Activated CD8-positive, alpha-beta memory T cell treated with anti-CD3 and anti-CD28 coated beads, Interleukin-2, amount 50 U/mL, for 24 hours (primary cell): ENCODE measurements at regions not wholly inside any gene's neighbourhood (a gene's known extent, or its start where the extent isn't known, plus 50 kb on each side); places are given as distances from the start of the nearest gene placed in this dataset.

Experiments used
- DNase-seq: peaks from one replicate; pipeline ENCODE4 v3.0.0-alpha.2; 2020; ENCODE audit errors: extremely low read depth

GRCh38 chr5:124645396-124645795, 101.0 kb downstream of the ZNF608 start:
- no peak for DNase-seq

DNA sequence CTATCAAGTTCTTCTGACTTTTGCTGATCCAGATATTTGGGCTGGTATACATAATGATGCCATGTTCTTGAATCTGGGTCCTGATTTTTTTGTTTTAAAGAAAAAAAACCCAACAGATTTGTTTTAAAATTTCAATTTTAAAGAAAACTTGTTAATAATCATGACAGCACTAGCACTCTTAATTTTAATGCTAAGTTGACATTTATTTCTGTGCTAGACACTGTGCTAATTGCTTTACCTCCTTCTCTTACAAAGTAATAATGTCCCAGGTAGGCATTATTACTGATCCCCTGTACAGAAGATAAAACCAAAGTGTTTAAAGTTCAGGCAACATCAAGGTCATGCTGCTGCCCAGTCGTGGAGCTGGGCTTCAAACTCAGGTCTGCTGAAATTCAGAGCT, 101.9 kb downstream of the ZNF608 start:
- DNase-seq, result no peak

DNA sequence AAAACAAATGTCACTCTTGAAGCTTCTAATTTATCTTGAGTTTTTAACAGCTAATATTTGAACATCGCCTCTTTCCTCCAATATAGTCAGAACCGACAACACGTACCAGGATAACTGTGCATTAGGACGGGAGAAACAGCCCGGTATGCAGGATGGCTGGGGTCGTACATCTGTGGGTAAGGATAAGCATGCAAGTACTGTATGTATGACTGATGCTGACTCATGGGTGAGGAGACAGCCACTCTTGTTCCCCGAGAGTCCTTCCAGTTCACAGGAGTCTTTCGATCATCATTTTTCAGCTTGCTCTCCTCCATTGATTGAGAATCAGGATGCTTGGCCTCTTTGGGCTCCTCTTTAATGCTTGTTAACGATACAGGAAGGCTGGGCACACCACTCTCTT, 102.3 kb downstream of the ZNF608 start:
- DNase-seq, result no peak

GRCh38 chr5:124643336-124643735, 103.1 kb downstream of the ZNF608 start:
- no peak for DNase-seq

GRCh38 chr5:124642151-124642550, 104.3 kb downstream of the ZNF608 start:
- no peak for DNase-seq

DNA sequence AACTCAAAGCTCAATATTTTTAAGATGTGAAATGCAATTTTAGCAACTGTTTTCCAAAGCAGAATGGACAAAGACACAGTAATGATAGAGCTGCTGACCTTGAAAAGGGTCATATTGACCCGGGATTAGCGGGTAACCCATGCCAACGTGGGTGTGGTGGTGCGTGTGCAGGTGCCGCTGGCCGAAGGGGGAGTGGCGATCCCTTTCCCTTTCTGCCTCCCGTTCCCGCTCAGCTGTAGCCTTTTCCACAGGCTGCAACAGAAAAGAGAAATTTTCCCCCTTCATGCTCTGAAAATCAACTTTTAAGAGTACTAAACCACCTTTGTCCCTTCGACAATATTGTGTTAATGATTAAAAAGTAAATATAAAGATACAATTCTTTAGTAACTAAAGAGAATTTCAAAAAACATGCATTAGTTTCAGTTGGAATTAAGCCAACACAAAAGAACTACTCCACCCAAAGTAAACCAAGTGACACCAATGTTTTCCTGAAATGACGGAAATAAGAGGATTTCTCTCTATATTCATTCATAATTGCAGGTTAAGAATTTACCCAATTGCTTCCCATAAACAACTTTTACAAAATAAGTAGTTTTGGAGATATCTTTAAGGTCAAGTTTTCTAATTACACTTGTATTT, 105.2 kb downstream of the ZNF608 start:
- no peak for DNase-seq

- no peak for DNase-seq
Observed at GRCh38 chr5:124639095-124639665, 107.3 kb downstream of the ZNF608 start.

DNA sequence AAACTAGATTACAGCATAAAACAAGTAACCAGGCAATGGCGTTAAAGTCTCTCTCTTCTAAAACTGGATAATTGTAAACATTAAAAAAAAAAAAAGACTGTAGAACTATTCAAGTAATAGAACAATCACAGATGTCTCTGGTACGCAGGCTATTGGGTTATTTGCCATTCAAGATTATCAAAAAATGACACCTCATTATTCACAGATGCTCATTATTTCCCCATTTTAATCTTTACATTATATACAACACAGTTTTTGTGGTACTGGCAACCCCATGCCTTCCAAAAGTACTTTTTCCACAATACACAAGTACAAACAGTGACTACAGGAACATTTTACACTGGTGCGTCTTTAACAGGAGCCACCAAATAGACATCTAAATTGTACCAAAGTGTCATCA, 109.4 kb downstream of the ZNF608 start:
- DNase-seq, result no peak

- no peak for DNase-seq
Observed at GRCh38 chr5:124634741-124635323, 111.6 kb downstream of the ZNF608 start.

DNA sequence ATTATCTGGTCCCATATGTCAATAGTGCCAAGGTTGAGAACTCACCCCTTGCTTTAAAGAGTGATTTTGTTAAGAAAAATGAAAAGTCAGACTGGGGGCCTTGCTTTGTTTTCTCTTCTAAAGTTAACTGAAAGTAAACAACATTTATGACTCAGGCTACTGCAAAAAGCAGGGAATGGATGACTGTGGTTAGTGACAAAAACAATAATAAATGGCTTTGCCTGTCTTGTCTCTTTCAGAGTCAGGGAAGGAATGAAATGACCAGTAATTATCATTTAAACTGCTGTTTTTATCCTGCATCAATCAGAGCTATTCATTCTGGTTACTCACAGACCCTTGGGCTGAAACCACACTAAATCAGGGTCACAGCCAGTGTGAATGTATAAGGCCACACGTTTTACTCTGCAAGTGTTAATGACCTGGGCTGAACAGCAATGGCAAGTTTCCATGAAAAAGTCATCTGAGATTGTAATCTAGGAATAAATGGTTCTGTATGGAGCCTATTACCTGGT, 112.2 kb downstream of the ZNF608 start:
- DNase-seq, result no peak

DNA sequence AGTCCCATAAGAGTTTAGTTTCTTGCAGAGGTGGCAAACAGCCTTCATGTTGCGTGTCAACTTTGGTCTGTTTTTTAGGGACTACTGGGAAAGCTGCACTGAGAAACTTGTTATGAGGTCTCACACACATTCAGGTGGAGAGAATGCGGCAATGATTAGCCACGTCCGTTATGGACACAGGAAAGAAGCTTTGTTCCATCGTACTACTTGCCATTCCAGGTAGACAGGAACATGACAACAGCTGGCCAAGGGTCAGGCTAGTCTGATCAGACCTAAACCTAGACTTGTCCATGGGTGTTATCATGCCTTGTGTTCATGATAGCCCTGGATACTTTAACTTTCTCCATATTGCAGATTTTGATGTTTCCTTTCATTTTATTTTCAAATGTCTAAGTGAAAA, 113.2 kb downstream of the ZNF608 start:
- DNase-seq, result no peak

GRCh38 chr5:124631874-124632550, 114.4 kb downstream of the ZNF608 start:
- DNase-seq, result no peak

GRCh38 chr5:124630767-124631704, 115.4 kb downstream of the ZNF608 start:
- no peak for DNase-seq

- no peak for DNase-seq
Observed at GRCh38 chr5:124628721-124629596, 117.5 kb downstream of the ZNF608 start.

GRCh38 chr5:124627815-124628595, 118.4 kb downstream of the ZNF608 start:
- no peak for DNase-seq

- no peak for DNase-seq
Observed at GRCh38 chr5:124626053-124626452, 120.4 kb downstream of the ZNF608 start.

DNA sequence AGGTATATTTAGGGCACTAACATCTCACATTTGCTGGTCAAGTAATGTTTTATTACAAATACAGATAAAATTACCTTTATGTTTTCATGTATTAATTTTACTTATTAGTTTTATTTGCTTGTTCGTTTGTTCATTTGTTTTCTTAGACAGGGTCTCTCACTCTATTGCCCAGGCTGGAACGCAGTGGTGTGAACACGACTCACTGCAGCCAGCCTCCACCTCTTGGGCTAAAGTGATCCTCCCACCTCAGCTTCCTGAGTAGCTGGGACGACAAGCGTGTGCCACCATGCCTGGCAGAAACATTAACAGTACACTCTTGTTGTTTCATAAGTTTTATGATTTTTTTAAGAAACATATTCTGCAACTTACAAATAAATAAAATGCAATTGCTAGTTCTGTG, 123.2 kb downstream of the ZNF608 start:
- no peak for DNase-seq

- no peak for DNase-seq
Observed at GRCh38 chr5:124622851-124623250, 123.6 kb downstream of the ZNF608 start.

GRCh38 chr5:124621279-124621678, 125.2 kb downstream of the ZNF608 start:
- DNase-seq, result no peak

DNA sequence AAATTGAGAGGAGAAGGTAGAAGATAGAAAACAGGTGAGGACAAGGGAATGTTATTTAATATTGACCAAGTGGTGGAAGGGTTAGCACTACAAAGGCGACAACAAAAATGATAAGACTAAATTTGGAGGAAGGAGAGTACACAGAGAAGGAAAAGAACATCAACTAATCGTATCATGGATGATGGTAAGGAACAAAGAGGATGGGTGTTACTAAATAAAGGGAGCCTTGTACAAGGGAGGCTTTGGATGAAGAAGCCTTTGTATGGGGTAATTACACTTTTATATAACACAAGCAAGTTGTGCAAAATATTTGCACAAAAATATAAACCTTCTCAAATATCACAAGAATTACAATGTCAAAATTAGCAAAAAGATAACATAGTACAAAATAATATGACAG, 125.7 kb downstream of the ZNF608 start:
- DNase-seq, result no peak
